GM21381 (cell line): ENCODE measurements at regions not wholly inside any gene's neighbourhood (a gene's known extent, or its start where the extent isn't known, plus 50 kb on each side); places are given as distances from the start of the nearest gene placed in this dataset.
"Not testable (repeated sequence)": the region's sequence is repeated elsewhere in the genome, so short reads cannot be mapped to it uniquely, and the experiment has no call there.

ENCODE experiments used
- ATAC-seq: cut with Tn5 transposase; IDR thresholded peaks from one replicate; pipeline ENCODE4 v1.9.1; 2021; ENCODE audit warnings: mild to moderate bottlenecking, moderate library complexity; ENCODE audit not compliant: unreplicated experiment

GRCh38 chr21:29396951-29397455, 98.3 kb downstream of the BACH1 start:
- ATAC-seq, result no peak

GRCh38 chr21:29403301-29403700, 104.6 kb downstream of the BACH1 start:
- no peak for ATAC-seq

- ATAC-seq, result no peak
Observed at GRCh38 chr21:29403922-29404538, 105.3 kb downstream of the BACH1 start.

- no peak for ATAC-seq
Observed at GRCh38 chr21:29405503-29406122, 106.9 kb downstream of the BACH1 start.

GRCh38 chr21:29406385-29406784, 107.7 kb downstream of the BACH1 start:
- no peak for ATAC-seq

GRCh38 chr21:29407571-29407970, 108.8 kb downstream of the BACH1 start:
- ATAC-seq, result no peak

GRCh38 chr21:29413683-29414082, 115.0 kb downstream of the BACH1 start:
- ATAC-seq, result no peak

GRCh38 chr21:29416268-29416667, 117.5 kb downstream of the BACH1 start:
- no peak for ATAC-seq

- ATAC-seq, result peak; percentile 83
Observed at GRCh38 chr21:29418813-29419212, 120.1 kb downstream of the BACH1 start.

GRCh38 chr21:29419422-29419821, 120.7 kb downstream of the BACH1 start:
- no peak for ATAC-seq

- ATAC-seq, result no peak
Observed at GRCh38 chr21:29423099-29423870, 124.6 kb downstream of the BACH1 start.

- no peak for ATAC-seq
Observed at GRCh38 chr21:29424728-29425127, 126.0 kb downstream of the BACH1 start.

- no peak for ATAC-seq
Observed at GRCh38 chr21:29429218-29429617, 130.5 kb downstream of the BACH1 start.

GRCh38 chr21:29430030-29430429, 131.3 kb downstream of the BACH1 start:
- no peak for ATAC-seq

- ATAC-seq, result no peak
Observed at GRCh38 chr21:29430576-29430975, 131.9 kb downstream of the BACH1 start.

GRCh38 chr21:29431178-29431577, 132.5 kb downstream of the BACH1 start:
- ATAC-seq, result no peak

GRCh38 chr21:29431680-29432079, 133.0 kb downstream of the BACH1 start:
- ATAC-seq, result no peak

- no peak for ATAC-seq
Observed at GRCh38 chr21:29433366-29434059, 134.8 kb downstream of the BACH1 start.

- no peak for ATAC-seq
Observed at GRCh38 chr21:29434081-29434480, 135.4 kb downstream of the BACH1 start.

GRCh38 chr21:29434982-29435381, 136.3 kb downstream of the BACH1 start:
- not testable (repeated sequence) for ATAC-seq

GRCh38 chr21:29436143-29436542, 137.4 kb downstream of the BACH1 start:
- ATAC-seq, result no peak
